ACC112 (cell line): ENCODE measurements at regions not wholly inside any gene's neighbourhood (a gene's known extent, or its start where the extent isn't known, plus 50 kb on each side); places are given as distances from the start of the nearest gene placed in this dataset.

ENCODE experiments used
- H2AFZ ChIP-seq: fragments of 200-600 bp; sonication (generic); one replicate; pipeline ENCODE4 v1.6.0; 2017; ENCODE audit warnings: antibody characterized with exemption, low read length; ENCODE audit not compliant: unreplicated experiment
- H3K27ac ChIP-seq: fragments of 200-600 bp; sonication (generic); 2 replicates; pipeline ENCODE4 v1.5.1; 2014; ENCODE audit warnings: low read depth, mild to moderate bottlenecking, antibody characterized with exemption, low read length, moderate library complexity
- H3K27me3 ChIP-seq: fragments of 200-600 bp; sonication (generic); 2 replicates; pipeline ENCODE4 v1.6.1; 2014; ENCODE audit warnings: mild to moderate bottlenecking, antibody characterized with exemption, low read length, moderate library complexity, mixed read lengths; ENCODE audit not compliant: insufficient read depth
- H3K36me3 ChIP-seq: fragments of 200-600 bp; sonication (generic); 2 replicates; pipeline ENCODE4 v1.6.1; 2016; ENCODE audit warnings: mild to moderate bottlenecking, antibody characterized with exemption, low read length, moderate library complexity, mixed read lengths; ENCODE audit not compliant: insufficient read depth
- H3K4me1 ChIP-seq: fragments of 200-600 bp; sonication (generic); one replicate; pipeline ENCODE4 v1.6.1; 2016; ENCODE audit warnings: low read length, mixed read lengths; ENCODE audit not compliant: insufficient read depth, unreplicated experiment, control insufficient read depth
- H3K4me3 ChIP-seq: fragments of 200-600 bp; sonication (generic); 2 replicates; pipeline ENCODE4 v1.5.1; 2014; ENCODE audit warnings: mild to moderate bottlenecking, low read depth, low read length
- H3K79me2 ChIP-seq: fragments of 200-600 bp; sonication (generic); one replicate; pipeline ENCODE4 v1.6.0; 2016; ENCODE audit warnings: low read length; ENCODE audit not compliant: control insufficient read depth, unreplicated experiment, insufficient read depth

DNA sequence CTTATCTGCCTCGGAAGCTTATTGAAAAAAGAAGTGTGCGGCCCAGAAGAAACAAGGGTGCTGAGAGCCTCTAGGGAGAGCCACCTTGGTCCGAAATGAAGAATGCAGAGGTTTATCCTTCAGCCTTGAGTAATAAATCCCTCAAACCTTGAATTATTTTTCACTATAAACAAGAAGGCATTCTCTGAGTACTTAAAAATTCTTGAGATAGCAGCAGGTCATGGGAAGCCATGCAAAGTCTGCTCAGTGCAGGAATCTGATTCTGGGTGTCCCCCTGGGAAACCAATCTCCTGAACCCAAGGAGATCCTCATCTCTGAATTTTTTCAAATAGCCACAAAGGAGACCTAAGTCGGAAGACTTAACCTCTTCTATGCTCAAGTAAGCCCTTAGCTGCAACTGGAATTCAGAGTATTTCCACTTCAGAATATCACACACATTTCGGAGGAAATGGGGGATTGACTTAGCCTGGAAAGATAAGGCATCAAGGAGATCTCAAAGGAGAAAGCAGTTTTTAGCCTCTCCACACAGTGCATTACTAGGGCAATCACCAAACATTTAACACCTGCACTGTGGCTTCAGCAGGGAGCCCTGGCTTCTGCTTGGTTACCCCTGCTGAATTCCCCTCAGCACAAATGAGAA, 365.0 kb downstream of the ETS1 start:
- no peak overlapping the region for H3K27ac ChIP-seq
- H2AFZ ChIP-seq, result no peak overlapping the region
- H3K36me3 ChIP-seq, result no peaks in the 10 kb centered on the region

DNA sequence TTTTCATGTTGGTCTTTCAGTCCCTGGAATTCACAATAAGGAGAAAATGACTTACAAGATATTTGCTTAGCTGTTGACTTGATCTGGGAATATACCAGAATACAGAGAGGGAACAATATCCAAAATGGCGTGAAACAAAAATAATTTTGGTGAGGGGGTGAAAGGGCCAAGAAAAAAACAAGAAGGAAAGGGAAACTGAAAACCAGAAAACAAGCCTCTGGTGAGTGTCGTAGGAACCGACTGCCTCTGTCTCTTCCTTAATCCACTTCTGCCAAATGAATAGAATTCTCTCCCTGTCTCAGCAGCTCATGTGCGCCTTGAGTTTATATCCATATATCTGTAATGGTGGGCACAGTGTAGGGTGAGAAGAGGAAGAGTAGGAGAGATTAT, 367.6 kb downstream of the ETS1 start:
- H2AFZ ChIP-seq, result peak overlapping the region; percentile 81
- no peaks in the 10 kb centered on the region for H3K36me3 ChIP-seq
- peak overlapping the region; percentile 34 for H3K4me3 ChIP-seq
- H3K27ac ChIP-seq, result peak overlapping the region; percentile 37
- no peaks in the 10 kb centered on the region for H3K27me3 ChIP-seq
- H3K79me2 ChIP-seq, result no peaks in the 10 kb centered on the region
- H3K4me1 ChIP-seq, result peaks cover 14% of the 10 kb centered on the region

More for the DNA sequence above, 365.0 kb downstream of the ETS1 start:
- H3K4me3 ChIP-seq, result no peak overlapping the region
- peaks cover 23% of the 10 kb centered on the region for H3K4me1 ChIP-seq
- H3K27me3 ChIP-seq, result no peaks in the 10 kb centered on the region
- H3K79me2 ChIP-seq, result no peaks in the 10 kb centered on the region

DNA sequence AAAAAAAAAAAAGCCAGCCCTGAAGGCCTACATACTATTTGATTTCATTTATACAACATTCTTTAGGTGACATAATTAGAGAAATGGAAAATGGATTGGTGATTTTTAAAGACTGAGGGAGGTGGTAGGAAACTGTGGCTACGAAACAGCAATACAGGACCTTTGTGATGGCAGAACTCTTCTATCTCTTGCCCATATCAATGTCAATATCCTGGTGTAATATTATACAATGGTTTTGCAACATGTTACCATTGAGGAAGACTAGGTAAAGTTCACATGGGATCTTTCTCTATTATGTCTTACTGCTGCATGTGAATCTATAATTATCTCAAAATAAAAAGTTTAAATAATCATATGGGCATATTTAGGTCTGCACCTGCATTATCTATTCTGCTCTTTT, 371.2 kb downstream of the ETS1 start:
- peaks cover 20% of the 10 kb centered on the region for H3K4me1 ChIP-seq
- no peaks in the 10 kb centered on the region for H3K27me3 ChIP-seq
- H3K4me3 ChIP-seq, result no peak overlapping the region
- peaks cover 8% of the 10 kb centered on the region; the same call in 1 of the 2 replicates for H3K36me3 ChIP-seq
- H2AFZ ChIP-seq, result no peak overlapping the region
- H3K27ac ChIP-seq, result no peak overlapping the region
- no peaks in the 10 kb centered on the region for H3K79me2 ChIP-seq

DNA sequence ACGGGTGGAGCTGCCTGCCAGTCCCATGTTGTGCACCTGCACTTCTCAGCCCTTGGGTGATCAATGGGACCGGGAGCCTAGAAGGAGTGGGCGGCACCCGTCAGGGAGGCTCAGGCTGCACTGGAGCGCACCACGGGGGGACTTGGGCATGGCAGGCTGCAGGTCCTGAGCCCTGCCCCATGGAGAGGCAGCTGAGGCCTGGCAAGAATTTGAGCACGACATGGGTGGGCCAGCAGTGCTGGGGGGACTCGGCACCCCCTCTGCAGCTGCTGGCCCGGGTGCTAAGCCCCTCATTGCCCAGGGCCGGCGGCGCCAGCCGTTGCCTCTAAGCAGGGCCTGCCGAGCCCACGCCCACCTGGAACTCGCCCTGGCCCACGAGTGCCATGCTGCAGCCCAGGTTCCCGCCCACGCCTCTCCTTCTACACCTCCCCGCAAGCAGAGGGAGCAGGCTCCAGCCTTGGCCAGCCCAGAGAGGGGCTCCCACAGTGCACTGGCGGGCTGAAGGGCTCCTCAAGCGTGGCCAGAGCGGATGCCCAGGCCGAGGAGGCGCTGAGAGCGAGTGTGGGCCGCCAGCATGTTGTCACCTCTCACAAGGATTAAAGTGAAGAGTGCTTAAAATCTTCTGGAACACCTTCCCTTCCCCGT, 372.0 kb downstream of the ETS1 start:
- H2AFZ ChIP-seq, result no peak overlapping the region
- H3K36me3 ChIP-seq, result peaks cover 8% of the 10 kb centered on the region; the same call in 1 of the 2 replicates
- no peak overlapping the region for H3K27ac ChIP-seq
- no peaks in the 10 kb centered on the region for H3K27me3 ChIP-seq
- H3K4me1 ChIP-seq, result peaks cover 24% of the 10 kb centered on the region
- H3K79me2 ChIP-seq, result no peaks in the 10 kb centered on the region
- H3K4me3 ChIP-seq, result no peak overlapping the region

DNA sequence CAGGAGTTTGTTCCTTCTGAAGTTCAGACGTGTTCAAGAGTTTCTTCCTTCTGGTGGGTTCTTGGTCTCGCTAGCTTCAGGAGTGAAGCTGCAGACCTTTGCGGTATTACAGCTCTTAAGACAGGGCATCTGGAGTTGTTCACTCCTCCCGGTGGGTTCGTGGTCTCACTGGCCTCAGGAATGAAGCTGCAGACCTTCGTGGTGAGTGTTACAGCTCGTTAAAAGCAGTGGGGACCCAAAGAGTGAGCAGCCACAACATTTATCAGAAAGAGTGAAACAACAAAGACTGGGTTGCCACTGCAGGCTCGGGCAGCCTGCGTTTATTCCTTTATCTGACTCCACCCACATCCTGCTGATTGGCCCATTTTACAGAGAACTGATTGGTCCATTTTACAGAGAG, 373.1 kb downstream of the ETS1 start:
- Histone ChIP-seq H3K27me3 (no peaks in the 10 kb centered on the region), H3K4me1 (peaks cover 27% of the 10 kb centered on the region), H3K79me2 (no peaks in the 10 kb centered on the region), H3K27ac (no peak overlapping the region), H3K4me3 (no peak overlapping the region), H2AFZ (no peak overlapping the region), H3K36me3 (peaks cover 8% of the 10 kb centered on the region; the same call in 1 of the 2 replicates)

DNA sequence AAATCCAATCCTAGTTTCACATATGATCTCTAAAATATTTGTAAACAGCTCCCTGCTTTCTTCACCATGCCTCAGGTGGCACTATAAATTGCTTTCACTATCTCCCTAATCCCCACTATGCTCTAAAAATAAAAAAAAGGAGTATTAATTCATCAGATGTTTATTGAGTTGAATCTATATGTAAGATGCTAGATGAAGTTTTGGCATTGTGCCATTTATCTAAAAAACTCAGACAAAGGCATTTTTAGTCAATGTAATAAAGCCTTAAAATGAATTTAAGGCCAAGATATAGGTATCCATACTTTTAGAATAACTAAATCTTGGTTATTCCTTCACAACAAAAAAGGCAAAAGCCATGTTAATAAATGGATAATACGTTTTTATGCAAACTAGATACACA, 373.9 kb downstream of the ETS1 start:
- Histone ChIP-seq H3K4me3 (no peak overlapping the region), H3K27ac (no peak overlapping the region), H3K79me2 (no peaks in the 10 kb centered on the region), H2AFZ (no peak overlapping the region), H3K4me1 (peaks cover 31% of the 10 kb centered on the region), H3K27me3 (no peaks in the 10 kb centered on the region), H3K36me3 (peaks cover 8% of the 10 kb centered on the region; the same call in 1 of the 2 replicates)

DNA sequence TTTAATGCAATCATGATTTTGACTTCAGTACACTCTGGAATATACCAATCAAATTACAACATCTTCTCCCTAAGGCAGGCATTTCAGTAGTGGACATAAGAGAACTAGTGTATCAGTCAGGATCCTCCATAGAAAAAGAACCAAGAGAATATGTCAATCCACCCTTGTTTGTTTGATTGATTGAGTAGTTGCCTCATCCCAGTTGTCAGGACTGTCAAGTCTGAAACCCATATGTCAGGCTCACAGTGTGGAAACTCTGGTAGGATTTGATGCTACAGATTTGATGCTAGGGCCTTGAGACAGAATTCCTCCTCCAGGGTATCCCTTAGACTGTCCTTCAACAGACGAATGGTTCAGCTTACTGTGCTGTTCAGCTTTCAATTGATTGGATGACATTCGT, 375.0 kb downstream of the ETS1 start:
- no peaks in the 10 kb centered on the region for H3K27me3 ChIP-seq

DNA sequence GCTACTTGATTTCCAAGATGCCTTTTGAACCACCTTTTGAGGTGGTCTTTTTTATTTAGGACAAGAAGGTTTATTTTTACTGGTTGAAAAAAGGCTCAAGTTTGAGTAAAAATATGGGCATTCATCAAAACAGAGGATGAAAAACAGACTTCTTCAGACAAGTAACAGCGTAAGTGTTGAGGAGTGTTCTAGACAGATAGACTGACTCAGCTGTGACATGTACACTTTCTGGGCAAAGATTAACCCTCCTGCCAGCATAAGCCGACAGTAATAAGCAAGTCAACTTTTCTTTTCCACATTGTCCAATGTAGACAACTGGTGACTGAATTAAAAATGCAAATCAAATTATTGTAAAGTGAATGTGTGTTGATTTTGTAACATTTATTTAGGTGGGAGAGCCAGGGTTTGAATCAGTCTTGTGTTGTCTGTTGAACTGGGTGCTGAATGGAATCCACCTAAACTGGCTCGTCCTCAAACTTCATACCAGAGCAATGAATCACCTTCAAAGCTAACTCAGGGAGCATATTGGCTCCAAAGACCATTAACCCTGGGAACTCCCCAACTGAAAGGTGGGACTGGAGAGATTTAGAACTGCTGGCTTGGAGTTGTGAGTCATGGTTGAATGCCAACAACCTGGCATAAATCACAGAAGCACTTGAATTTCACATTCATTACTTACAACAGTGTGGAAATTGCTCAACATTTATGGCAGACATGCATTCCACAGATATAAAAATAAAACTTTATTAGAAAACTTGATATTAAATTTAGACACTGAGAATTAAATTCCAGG, 377.0 kb downstream of the ETS1 start:
- peaks cover 8% of the 10 kb centered on the region; the same call in 1 of the 2 replicates for H3K36me3 ChIP-seq
- H3K4me3 ChIP-seq, result peak overlapping the region; percentile 53
- no peaks in the 10 kb centered on the region for H3K79me2 ChIP-seq
- H3K27me3 ChIP-seq, result no peaks in the 10 kb centered on the region
- peak overlapping the region; percentile 100 for H3K27ac ChIP-seq
- H3K4me1 ChIP-seq, result peaks cover 54% of the 10 kb centered on the region
- H2AFZ ChIP-seq, result no peak overlapping the region

More for the DNA sequence above, 375.0 kb downstream of the ETS1 start:
- Histone ChIP-seq H3K79me2 (no peaks in the 10 kb centered on the region), H3K4me3 (no peak overlapping the region), H3K36me3 (peaks cover 8% of the 10 kb centered on the region; the same call in 1 of the 2 replicates), H2AFZ (no peak overlapping the region), H3K27ac (no peak overlapping the region), H3K4me1 (peaks cover 40% of the 10 kb centered on the region)

DNA sequence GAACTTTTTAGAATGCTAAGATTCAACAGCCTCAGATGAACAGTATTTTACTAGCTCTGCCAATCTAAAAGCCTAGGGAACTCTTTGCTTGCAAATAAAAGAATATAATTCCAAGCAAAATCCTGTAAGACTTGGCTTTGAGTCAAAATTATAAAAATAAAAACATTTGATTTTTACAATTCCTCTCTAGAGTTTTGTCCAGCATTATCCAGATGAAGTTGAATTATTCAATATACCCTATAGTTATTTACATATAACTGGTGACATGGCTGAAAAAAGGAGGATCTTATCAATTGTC, 378.3 kb downstream of the ETS1 start:
- peak overlapping the region; percentile 100 for H3K27ac ChIP-seq
- peaks cover 54% of the 10 kb centered on the region for H3K4me1 ChIP-seq
- H3K36me3 ChIP-seq, result peaks cover 8% of the 10 kb centered on the region; the same call in 1 of the 2 replicates
- H3K4me3 ChIP-seq, result peak overlapping the region; percentile 69; the same call in 1 of the 2 replicates
- no peaks in the 10 kb centered on the region for H3K79me2 ChIP-seq
- no peak overlapping the region for H2AFZ ChIP-seq
- no peaks in the 10 kb centered on the region for H3K27me3 ChIP-seq

DNA sequence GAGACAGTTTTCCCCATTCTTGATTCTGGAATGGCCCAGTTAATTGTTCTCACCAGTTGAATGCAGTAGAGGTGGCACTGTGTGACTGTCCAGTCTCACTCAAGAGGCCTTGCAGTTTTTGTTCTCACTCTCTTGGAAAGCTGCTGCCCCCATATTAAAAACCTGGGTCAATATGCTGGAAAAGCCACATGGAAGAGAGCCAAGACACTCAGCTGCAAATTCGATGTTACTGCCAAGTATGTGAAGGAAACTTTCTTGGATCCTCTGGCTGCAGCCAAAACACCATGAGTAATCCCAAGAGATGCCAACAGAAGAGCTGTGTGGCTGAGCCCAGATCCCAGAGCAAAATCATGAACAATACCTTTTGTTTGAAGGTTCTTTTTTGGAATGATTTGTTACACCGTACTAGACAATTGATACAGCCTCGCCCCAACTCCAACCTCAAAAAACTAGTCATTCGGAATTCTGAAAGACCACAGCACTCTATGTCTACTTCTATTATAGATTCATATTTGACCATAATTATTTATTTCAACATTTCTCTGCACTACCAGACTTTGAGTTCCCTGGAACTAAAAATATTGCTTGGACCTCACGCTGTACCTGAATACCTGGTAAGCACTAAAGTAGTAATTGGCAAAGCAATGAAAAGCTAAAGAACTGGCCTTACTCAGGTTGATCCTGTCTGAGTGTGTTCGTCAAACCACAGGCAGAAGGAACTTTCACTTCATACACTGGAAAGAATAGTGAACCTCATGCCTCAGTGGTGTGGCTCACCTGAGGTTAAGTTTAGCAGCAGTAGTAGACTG, 378.8 kb downstream of the ETS1 start:
- Histone ChIP-seq H3K4me1 (peaks cover 54% of the 10 kb centered on the region), H3K4me3 (peak overlapping the region; percentile 69), H3K79me2 (no peaks in the 10 kb centered on the region), H2AFZ (no peak overlapping the region), H3K36me3 (peaks cover 4% of the 10 kb centered on the region; the same call in 1 of the 2 replicates), H3K27me3 (no peaks in the 10 kb centered on the region), H3K27ac (peak overlapping the region; percentile 100)
